ENCODE measurements at regions not wholly inside any gene's neighbourhood (a gene's known extent, or its start where the extent isn't known, plus 50 kb on each side); places are given as distances from the start of the nearest gene placed in this dataset.
"Not testable (repeated sequence)": the region's sequence is repeated elsewhere in the genome, so short reads cannot be mapped to it uniquely, and the experiment has no call there.

GRCh38 chr3:35296944-35297343 is 342.4 kb upstream of the ARPP21 start:
- DNase-seq (ENCODE audit: extremely low read depth in 1 of 11, low read depth in 9 of 11, low spot score in 4 of 11) = not testable (repeated sequence)

- DNase-seq (ENCODE audit: extremely low read depth in 1 of 11, low read depth in 9 of 11, low spot score in 4 of 11) = no peak
These were observed 333.9 kb upstream of the ARPP21 start for GRCh38 chr3:35305406-35305805.

- no peak for DNase-seq (ENCODE audit: extremely low read depth in 1 of 11, low read depth in 9 of 11, low spot score in 4 of 11)
These were observed 332.0 kb upstream of the ARPP21 start for GRCh38 chr3:35307296-35307695.

GRCh38 chr3:35316841-35317240 is 322.5 kb upstream of the ARPP21 start:
- DNase-seq (ENCODE audit: extremely low read depth in 1 of 11, low read depth in 9 of 11, low spot score in 4 of 11) = not testable (repeated sequence)

GRCh38 chr3:35320646-35321407 is 318.5 kb upstream of the ARPP21 start:
- no peak for DNase-seq (ENCODE audit: extremely low read depth in 1 of 11, low read depth in 9 of 11, low spot score in 4 of 11)

GRCh38 chr3:35322070-35322469 is 317.3 kb upstream of the ARPP21 start:
- DNase-seq (ENCODE audit: extremely low read depth in 1 of 11, low read depth in 9 of 11, low spot score in 4 of 11) = no peak

- DNase-seq (ENCODE audit: extremely low read depth in 1 of 11, low read depth in 9 of 11, low spot score in 4 of 11) = no peak
These were observed 303.6 kb upstream of the ARPP21 start for GRCh38 chr3:35335703-35336102.

GRCh38 chr3:35336601-35337000 is 302.7 kb upstream of the ARPP21 start:
- DNase-seq (ENCODE audit: extremely low read depth in 1 of 11, low read depth in 9 of 11, low spot score in 4 of 11) = no peak

- DNase-seq (ENCODE audit: extremely low read depth in 1 of 11, low read depth in 9 of 11, low spot score in 4 of 11) = no peak
These were observed 301.1 kb upstream of the ARPP21 start for GRCh38 chr3:35338186-35338585.

GRCh38 chr3:35380196-35380595 is 259.1 kb upstream of the ARPP21 start:
- DNase-seq (ENCODE audit: extremely low read depth in 1 of 11, low read depth in 9 of 11, low spot score in 4 of 11) = no peak

GRCh38 chr3:35383216-35383615 is 256.1 kb upstream of the ARPP21 start:
- DNase-seq (ENCODE audit: extremely low read depth in 1 of 11, low read depth in 9 of 11, low spot score in 4 of 11) = no peak

- DNase-seq (ENCODE audit: extremely low read depth in 1 of 11, low read depth in 9 of 11, low spot score in 4 of 11) = no peak
These were observed 255.4 kb upstream of the ARPP21 start for GRCh38 chr3:35383719-35384555.

GRCh38 chr3:35385271-35385670 is 254.1 kb upstream of the ARPP21 start:
- no peak for DNase-seq (ENCODE audit: extremely low read depth in 1 of 11, low read depth in 9 of 11, low spot score in 4 of 11)

GRCh38 chr3:35389907-35390306 is 249.4 kb upstream of the ARPP21 start:
- DNase-seq (ENCODE audit: extremely low read depth in 1 of 11, low read depth in 9 of 11, low spot score in 4 of 11) = no peak

- no peak for DNase-seq (ENCODE audit: extremely low read depth in 1 of 11, low read depth in 9 of 11, low spot score in 4 of 11)
These were observed 247.1 kb upstream of the ARPP21 start for GRCh38 chr3:35392187-35392586.

- DNase-seq (ENCODE audit: extremely low read depth in 1 of 11, low read depth in 9 of 11, low spot score in 4 of 11) = peak in 9 of 11 donors; percentile 9 to 43 (median 25)
These were observed 245.2 kb upstream of the ARPP21 start for GRCh38 chr3:35393901-35394799.

- DNase-seq (ENCODE audit: extremely low read depth in 1 of 11, low read depth in 9 of 11, low spot score in 4 of 11) = no peak
These were observed 244.4 kb upstream of the ARPP21 start for GRCh38 chr3:35394905-35395304.

- DNase-seq (ENCODE audit: extremely low read depth in 1 of 11, low read depth in 9 of 11, low spot score in 4 of 11) = no peak
These were observed 237.7 kb upstream of the ARPP21 start for GRCh38 chr3:35401671-35402070.

GRCh38 chr3:35404571-35404970 is 234.8 kb upstream of the ARPP21 start:
- no peak for DNase-seq (ENCODE audit: extremely low read depth in 1 of 11, low read depth in 9 of 11, low spot score in 4 of 11)

Measured in renal cortex interstitium (tissue), 11 donors.